Mammary epithelial cell (primary cell): ENCODE measurements at regions not wholly inside any gene's neighbourhood (a gene's known extent, or its start where the extent isn't known, plus 50 kb on each side); places are given as distances from the start of the nearest gene placed in this dataset.

ENCODE experiments used
- EZH2 ChIP-seq: IDR thresholded peaks from 2 replicates; pipeline ENCODE4 v1.6.1; 2012; ENCODE audit warnings: low read length, inconsistent platforms, borderline replicate concordance
- TF ChIP-seq, protein P1 (sequence below), 2 donors: IDR thresholded peaks in 1 of 2; conservative IDR thresholded peaks in 1 of 2; 2 replicates each; pipeline ENCODE4 v1.5.1; 2011 to 2012; ENCODE audit warnings: inconsistent platforms in 2 of 2, low read length in 2 of 2, mild to moderate bottlenecking in 2 of 2, control low read depth in 1 of 2, low read depth in 1 of 2; ENCODE audit not compliant: insufficient read depth in 1 of 2; ENCODE audit errors: extremely low read depth in 1 of 2

DNA sequence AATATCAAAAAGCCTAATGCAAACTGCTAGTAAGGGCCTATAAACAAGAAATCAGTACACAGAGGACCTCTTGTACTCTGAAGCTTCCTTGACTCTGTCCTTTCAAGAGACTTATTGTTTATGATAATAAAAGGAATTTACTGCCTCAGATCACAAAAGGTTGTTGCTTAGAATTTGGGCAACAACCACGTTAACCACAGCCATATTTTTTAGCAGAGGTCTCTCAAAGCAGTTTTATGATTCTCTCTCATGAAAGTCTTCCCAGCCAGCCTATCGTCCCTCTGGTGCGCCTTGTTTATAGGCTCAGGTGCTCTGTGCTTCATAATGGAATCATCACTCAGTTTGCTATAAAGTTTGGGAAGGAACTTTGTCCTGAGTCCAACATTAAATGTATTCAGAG lies 270.6 kb downstream of the RCHY1 start:
- TF ChIP-seq, protein P1, sequence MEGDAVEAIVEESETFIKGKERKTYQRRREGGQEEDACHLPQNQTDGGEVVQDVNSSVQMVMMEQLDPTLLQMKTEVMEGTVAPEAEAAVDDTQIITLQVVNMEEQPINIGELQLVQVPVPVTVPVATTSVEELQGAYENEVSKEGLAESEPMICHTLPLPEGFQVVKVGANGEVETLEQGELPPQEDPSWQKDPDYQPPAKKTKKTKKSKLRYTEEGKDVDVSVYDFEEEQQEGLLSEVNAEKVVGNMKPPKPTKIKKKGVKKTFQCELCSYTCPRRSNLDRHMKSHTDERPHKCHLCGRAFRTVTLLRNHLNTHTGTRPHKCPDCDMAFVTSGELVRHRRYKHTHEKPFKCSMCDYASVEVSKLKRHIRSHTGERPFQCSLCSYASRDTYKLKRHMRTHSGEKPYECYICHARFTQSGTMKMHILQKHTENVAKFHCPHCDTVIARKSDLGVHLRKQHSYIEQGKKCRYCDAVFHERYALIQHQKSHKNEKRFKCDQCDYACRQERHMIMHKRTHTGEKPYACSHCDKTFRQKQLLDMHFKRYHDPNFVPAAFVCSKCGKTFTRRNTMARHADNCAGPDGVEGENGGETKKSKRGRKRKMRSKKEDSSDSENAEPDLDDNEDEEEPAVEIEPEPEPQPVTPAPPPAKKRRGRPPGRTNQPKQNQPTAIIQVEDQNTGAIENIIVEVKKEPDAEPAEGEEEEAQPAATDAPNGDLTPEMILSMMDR (conservative IDR thresholded peaks at IDR 0.05 in 1 of 2, IDR thresholded peaks at IDR 0.05 in 1 of 2; ENCODE audit: extremely low read depth in 1 of 2, insufficient read depth in 1 of 2, low read depth in 1 of 2, low read length in 2 of 2): no peak
- TF ChIP-seq EZH2: no peak
